ENCODE measurements at regions not wholly inside any gene's neighbourhood (a gene's known extent, or its start where the extent isn't known, plus 50 kb on each side); places are given as distances from the start of the nearest gene placed in this dataset.

GRCh38 chr5:174374206-174374605, 328.7 kb downstream of the NSG2 start:
- TF ChIP-seq CTCF (IDR thresholded peaks at IDR 0.05) (no peak), POLR2A (IDR thresholded peaks at IDR 0.05) (no peak)

Data from body of pancreas (tissue), 4 donors.